ENCODE measurements at regions not wholly inside any gene's neighbourhood (a gene's known extent, or its start where the extent isn't known, plus 50 kb on each side); places are given as distances from the start of the nearest gene placed in this dataset.
A peak's percentile ranks its signal among the peaks of the same experiment; 100 is the strongest.

DNA sequence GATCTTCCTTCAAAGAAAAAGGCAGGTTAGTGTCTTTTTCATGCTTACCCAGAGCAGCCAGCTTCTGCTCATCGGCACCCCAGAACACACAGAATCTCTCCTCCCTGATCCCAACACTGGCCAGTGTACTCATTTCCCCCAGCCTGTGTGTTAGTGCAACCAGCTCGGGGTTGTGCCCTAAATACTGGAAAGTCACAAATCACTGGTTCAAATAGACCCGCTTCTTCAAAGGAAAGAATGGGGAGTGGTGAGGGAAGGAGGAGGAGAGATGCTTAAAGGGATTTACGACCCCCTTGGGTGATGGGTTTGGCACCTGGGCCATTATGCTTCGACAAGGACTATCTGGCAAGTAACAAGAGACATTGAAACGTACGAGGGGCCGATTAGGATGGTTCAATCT lies 114.0 kb downstream of the FOXB1 start:
- no peaks in the 10 kb centered on the region for H3K79me2 ChIP-seq (replicated peaks; ENCODE audit: insufficient read depth)
- TF ChIP-seq, protein P1, sequence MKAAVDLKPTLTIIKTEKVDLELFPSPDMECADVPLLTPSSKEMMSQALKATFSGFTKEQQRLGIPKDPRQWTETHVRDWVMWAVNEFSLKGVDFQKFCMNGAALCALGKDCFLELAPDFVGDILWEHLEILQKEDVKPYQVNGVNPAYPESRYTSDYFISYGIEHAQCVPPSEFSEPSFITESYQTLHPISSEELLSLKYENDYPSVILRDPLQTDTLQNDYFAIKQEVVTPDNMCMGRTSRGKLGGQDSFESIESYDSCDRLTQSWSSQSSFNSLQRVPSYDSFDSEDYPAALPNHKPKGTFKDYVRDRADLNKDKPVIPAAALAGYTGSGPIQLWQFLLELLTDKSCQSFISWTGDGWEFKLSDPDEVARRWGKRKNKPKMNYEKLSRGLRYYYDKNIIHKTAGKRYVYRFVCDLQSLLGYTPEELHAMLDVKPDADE (IDR thresholded peaks at IDR 0.05) = no peak
- TF ChIP-seq CREB1 (CRISPR knock-in tag; IDR thresholded peaks at IDR 0.05; ENCODE audit: low read depth) = peak; percentile 9; the same call in 1 of the 2 replicates
- TF ChIP-seq JUNB (IDR thresholded peaks at IDR 0.05; ENCODE audit: unreplicated experiment) = no peak
- peak overlapping the region; percentile 35 for H3K27ac ChIP-seq (ENCODE audit: low read depth)
- H4K20me1 ChIP-seq (replicated peaks; ENCODE audit: insufficient read depth) = no peaks in the 10 kb centered on the region
- H3K9me2 ChIP-seq (ENCODE audit: insufficient read depth) = peaks cover 3% of the 10 kb centered on the region; the same call in 1 of the 2 replicates
- peak overlapping the region; percentile 45 for H3K4me3 ChIP-seq
- Mint-ChIP-seq H3K4me3 (peak overlapping the region; percentile 60), H3K4me1 (peaks cover 68% of the 10 kb centered on the region), H3K9me3 (no peaks in the 10 kb centered on the region), H3K36me3 (ENCODE audit: low read depth) (no peaks in the 10 kb centered on the region), H3K27me3 (ENCODE audit: insufficient read depth, low read depth, poor library complexity) (peaks cover 22% of the 10 kb centered on the region), H3K27ac (no peak overlapping the region; the same call in 1 of the 2 replicates)
- DNase-seq (ENCODE audit: low spot score) (peak; percentile 67), ATAC-seq (peak; percentile 67)
- H3K4me1 ChIP-seq (ENCODE audit: insufficient read depth) = peaks cover 66% of the 10 kb centered on the region
- H3K4me2 ChIP-seq = peak overlapping the region; percentile 68
- H3K27me3 ChIP-seq (ENCODE audit: insufficient read depth) = peaks cover 46% of the 10 kb centered on the region
- peaks cover 19% of the 10 kb centered on the region; the same call in 1 of the 2 replicates for H3F3A ChIP-seq (replicated peaks; ENCODE audit: low read depth)
- no peak overlapping the region for H2AFZ ChIP-seq
- H3K36me3 ChIP-seq (ENCODE audit: insufficient read depth) = no peaks in the 10 kb centered on the region

DNA sequence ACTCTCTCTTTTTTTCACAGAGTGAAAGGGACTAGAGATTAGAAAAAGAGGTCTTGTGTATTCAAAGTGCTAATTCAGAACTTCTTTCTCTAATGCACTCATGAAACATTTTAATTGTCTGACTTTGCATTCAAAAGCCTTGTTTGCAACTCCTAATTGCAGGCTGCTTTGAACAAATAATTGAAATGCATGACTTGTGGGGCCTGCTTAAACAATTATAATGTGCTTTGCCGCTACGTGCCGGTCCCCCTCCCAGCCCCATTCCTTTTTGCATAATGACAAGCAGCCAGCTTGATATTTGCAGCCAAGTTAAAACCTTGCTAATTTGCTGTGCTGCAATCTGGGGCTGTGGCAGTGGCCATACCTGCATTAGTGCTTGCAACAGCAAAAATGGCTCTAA lies 114.5 kb downstream of the FOXB1 start:
- Mint-ChIP-seq H3K4me3 (peak overlapping the region; percentile 60), H3K27ac (no peak overlapping the region), H3K27me3 (ENCODE audit: insufficient read depth, low read depth, poor library complexity) (peaks cover 22% of the 10 kb centered on the region), H3K9me3 (no peaks in the 10 kb centered on the region), H3K4me1 (peaks cover 68% of the 10 kb centered on the region), H3K36me3 (ENCODE audit: low read depth) (no peaks in the 10 kb centered on the region)
- Histone ChIP-seq H3K27me3 (ENCODE audit: insufficient read depth) (peaks cover 46% of the 10 kb centered on the region), H3K4me1 (ENCODE audit: insufficient read depth) (peaks cover 66% of the 10 kb centered on the region), H3F3A (replicated peaks; ENCODE audit: low read depth) (peaks cover 19% of the 10 kb centered on the region; the same call in 1 of the 2 replicates), H3K4me2 (peak overlapping the region; percentile 68), H3K9me2 (ENCODE audit: insufficient read depth) (peaks cover 3% of the 10 kb centered on the region; the same call in 1 of the 2 replicates), H4K20me1 (replicated peaks; ENCODE audit: insufficient read depth) (no peaks in the 10 kb centered on the region), H3K36me3 (ENCODE audit: insufficient read depth) (no peaks in the 10 kb centered on the region), H3K79me2 (replicated peaks; ENCODE audit: insufficient read depth) (no peaks in the 10 kb centered on the region), H3K27ac (ENCODE audit: low read depth) (peak overlapping the region; percentile 35), H3K4me3 (peak overlapping the region; percentile 45), H2AFZ (no peak overlapping the region)
- DNase-seq (ENCODE audit: low spot score) (peak; percentile 54), ATAC-seq (peak; percentile 20)
- TF ChIP-seq EZH2phosphoT487 (IDR thresholded peaks at IDR 0.05; ENCODE audit: unreplicated experiment) (no peak), JUNB (IDR thresholded peaks at IDR 0.05; ENCODE audit: unreplicated experiment) (no peak), NANOG (IDR thresholded peaks at IDR 0.05; ENCODE audit: borderline replicate concordance) (peak; percentile 96)

DNA sequence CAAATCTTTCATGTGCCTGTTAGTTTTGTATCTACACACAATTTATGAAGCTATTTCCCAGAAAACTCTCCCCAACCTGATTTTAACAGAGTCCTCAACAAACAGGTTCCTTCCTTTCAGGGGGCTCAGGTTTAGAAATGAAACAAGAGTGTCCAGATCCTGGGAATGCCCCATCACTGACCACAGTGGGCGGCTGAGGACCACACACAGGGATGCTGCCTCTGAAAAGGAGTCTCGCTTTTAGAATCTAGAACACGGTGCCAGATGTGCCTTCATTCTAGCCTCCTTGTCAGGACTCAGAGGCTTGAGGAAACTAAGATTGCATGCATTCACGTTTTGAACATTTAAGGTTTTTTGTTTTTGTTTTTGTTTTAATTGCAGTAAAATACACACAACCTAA lies 115.0 kb downstream of the FOXB1 start:
- H3K27ac Mint-ChIP-seq = no peak overlapping the region
- no peak for DNase-seq (ENCODE audit: low spot score)
- peaks cover 66% of the 10 kb centered on the region for H3K4me1 ChIP-seq (ENCODE audit: insufficient read depth)
- peaks cover 46% of the 10 kb centered on the region for H3K27me3 ChIP-seq (ENCODE audit: insufficient read depth)
- peaks cover 19% of the 10 kb centered on the region; the same call in 1 of the 2 replicates for H3F3A ChIP-seq (replicated peaks; ENCODE audit: low read depth)
- peaks cover 22% of the 10 kb centered on the region for H3K27me3 Mint-ChIP-seq (ENCODE audit: insufficient read depth, low read depth, poor library complexity)
- H3K79me2 ChIP-seq (replicated peaks; ENCODE audit: insufficient read depth) = no peaks in the 10 kb centered on the region
- peak overlapping the region; percentile 60 for H3K4me3 Mint-ChIP-seq
- H3K4me3 ChIP-seq = peak overlapping the region; percentile 45
- no peaks in the 10 kb centered on the region for H4K20me1 ChIP-seq (replicated peaks; ENCODE audit: insufficient read depth)
- H3K4me1 Mint-ChIP-seq = peaks cover 68% of the 10 kb centered on the region
- H2AFZ ChIP-seq = no peak overlapping the region
- no peaks in the 10 kb centered on the region for H3K9me3 Mint-ChIP-seq
- no peaks in the 10 kb centered on the region for H3K36me3 ChIP-seq (ENCODE audit: insufficient read depth)
- H3K9me2 ChIP-seq (ENCODE audit: insufficient read depth) = peaks cover 3% of the 10 kb centered on the region; the same call in 1 of the 2 replicates
- no peaks in the 10 kb centered on the region for H3K36me3 Mint-ChIP-seq (ENCODE audit: low read depth)
- peak overlapping the region; percentile 35; the same call in 1 of the 2 replicates for H3K27ac ChIP-seq (ENCODE audit: low read depth)
- no peak for ATAC-seq
- peak overlapping the region; percentile 68 for H3K4me2 ChIP-seq
- TF ChIP-seq ZNF331 (CRISPR knock-in tag; IDR thresholded peaks at IDR 0.05; ENCODE audit: low read depth) (no peak), ZNF114 (CRISPR knock-in tag; IDR thresholded peaks at IDR 0.05) (no peak), POLR2AphosphoS5 (IDR thresholded peaks at IDR 0.05; ENCODE audit: low read depth) (no peak), JUNB (IDR thresholded peaks at IDR 0.05; ENCODE audit: unreplicated experiment) (no peak), STAT1 (IDR thresholded peaks at IDR 0.05; ENCODE audit: unreplicated experiment) (no peak), EZH2phosphoT487 (IDR thresholded peaks at IDR 0.05; ENCODE audit: unreplicated experiment) (no peak)
- TF ChIP-seq, protein P2, sequence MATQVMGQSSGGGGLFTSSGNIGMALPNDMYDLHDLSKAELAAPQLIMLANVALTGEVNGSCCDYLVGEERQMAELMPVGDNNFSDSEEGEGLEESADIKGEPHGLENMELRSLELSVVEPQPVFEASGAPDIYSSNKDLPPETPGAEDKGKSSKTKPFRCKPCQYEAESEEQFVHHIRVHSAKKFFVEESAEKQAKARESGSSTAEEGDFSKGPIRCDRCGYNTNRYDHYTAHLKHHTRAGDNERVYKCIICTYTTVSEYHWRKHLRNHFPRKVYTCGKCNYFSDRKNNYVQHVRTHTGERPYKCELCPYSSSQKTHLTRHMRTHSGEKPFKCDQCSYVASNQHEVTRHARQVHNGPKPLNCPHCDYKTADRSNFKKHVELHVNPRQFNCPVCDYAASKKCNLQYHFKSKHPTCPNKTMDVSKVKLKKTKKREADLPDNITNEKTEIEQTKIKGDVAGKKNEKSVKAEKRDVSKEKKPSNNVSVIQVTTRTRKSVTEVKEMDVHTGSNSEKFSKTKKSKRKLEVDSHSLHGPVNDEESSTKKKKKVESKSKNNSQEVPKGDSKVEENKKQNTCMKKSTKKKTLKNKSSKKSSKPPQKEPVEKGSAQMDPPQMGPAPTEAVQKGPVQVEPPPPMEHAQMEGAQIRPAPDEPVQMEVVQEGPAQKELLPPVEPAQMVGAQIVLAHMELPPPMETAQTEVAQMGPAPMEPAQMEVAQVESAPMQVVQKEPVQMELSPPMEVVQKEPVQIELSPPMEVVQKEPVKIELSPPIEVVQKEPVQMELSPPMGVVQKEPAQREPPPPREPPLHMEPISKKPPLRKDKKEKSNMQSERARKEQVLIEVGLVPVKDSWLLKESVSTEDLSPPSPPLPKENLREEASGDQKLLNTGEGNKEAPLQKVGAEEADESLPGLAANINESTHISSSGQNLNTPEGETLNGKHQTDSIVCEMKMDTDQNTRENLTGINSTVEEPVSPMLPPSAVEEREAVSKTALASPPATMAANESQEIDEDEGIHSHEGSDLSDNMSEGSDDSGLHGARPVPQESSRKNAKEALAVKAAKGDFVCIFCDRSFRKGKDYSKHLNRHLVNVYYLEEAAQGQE (IDR thresholded peaks at IDR 0.05; ENCODE audit: unreplicated experiment) = no peak
- TF ChIP-seq, protein P3, sequence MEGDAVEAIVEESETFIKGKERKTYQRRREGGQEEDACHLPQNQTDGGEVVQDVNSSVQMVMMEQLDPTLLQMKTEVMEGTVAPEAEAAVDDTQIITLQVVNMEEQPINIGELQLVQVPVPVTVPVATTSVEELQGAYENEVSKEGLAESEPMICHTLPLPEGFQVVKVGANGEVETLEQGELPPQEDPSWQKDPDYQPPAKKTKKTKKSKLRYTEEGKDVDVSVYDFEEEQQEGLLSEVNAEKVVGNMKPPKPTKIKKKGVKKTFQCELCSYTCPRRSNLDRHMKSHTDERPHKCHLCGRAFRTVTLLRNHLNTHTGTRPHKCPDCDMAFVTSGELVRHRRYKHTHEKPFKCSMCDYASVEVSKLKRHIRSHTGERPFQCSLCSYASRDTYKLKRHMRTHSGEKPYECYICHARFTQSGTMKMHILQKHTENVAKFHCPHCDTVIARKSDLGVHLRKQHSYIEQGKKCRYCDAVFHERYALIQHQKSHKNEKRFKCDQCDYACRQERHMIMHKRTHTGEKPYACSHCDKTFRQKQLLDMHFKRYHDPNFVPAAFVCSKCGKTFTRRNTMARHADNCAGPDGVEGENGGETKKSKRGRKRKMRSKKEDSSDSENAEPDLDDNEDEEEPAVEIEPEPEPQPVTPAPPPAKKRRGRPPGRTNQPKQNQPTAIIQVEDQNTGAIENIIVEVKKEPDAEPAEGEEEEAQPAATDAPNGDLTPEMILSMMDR (conservative IDR thresholded peaks at IDR 0.05; ENCODE audit: low read depth in 2 of 2) = no peak
- TF ChIP-seq, protein P1 (IDR thresholded peaks at IDR 0.05) = no peak
